ENCODE measurements at regions not wholly inside any gene's neighbourhood (a gene's known extent, or its start where the extent isn't known, plus 50 kb on each side); places are given as distances from the start of the nearest gene placed in this dataset.

DNA sequence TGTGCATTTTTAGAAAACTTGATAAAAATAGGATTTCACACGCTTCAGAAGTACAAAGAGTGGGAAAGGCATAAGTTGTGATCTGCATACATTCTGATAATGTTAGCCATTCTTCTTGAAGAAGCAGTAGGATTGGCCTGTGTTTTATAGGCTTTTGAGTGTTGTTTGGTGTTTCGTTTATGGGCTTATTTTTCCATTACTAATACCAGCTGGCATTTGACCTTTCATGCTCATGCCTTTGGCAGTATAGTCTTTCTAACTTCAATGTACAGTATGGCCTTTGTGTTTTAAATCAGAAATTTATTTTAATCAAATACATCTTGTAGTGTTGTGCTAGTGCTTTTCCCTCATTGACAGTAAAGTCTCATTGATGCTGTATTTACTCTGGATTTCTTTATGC lies 51.5 kb upstream of the SLC4A4 start:
- Histone ChIP-seq H3K4me3 (ENCODE audit: low read depth, low read length) (no peak overlapping the region), H3K9me3 (ENCODE audit: control insufficient read depth in 2 of 2, low read length in 2 of 2) (no peaks in the 10 kb centered on the region), H3K36me3 (ENCODE audit: control insufficient read depth, insufficient read depth, low read length) (no peaks in the 10 kb centered on the region), H3K4me1 (ENCODE audit: control insufficient read depth, insufficient read depth, low read length, poor library complexity, severe bottlenecking) (no peaks in the 10 kb centered on the region), H3K27ac (ENCODE audit: insufficient read depth, low read length, poor library complexity, severe bottlenecking) (no peak overlapping the region), H3K27me3 (ENCODE audit: control insufficient read depth, insufficient read depth, low read length) (no peaks in the 10 kb centered on the region)
- DNase-seq (no peak), ATAC-seq (ENCODE audit: low read depth in 2 of 2) (no peak)
- Mint-ChIP-seq H3K9me3 (no peaks in the 10 kb centered on the region), H3K27me3 (peaks cover 13% of the 10 kb centered on the region), H3K36me3 (no peaks in the 10 kb centered on the region), H3K4me3 (no peak overlapping the region), H3K27ac (no peak overlapping the region), H3K4me1 (no peaks in the 10 kb centered on the region)

GRCh38 chr4:71288875-71289274 lies 49.9 kb upstream of the SLC4A4 start:
- H3K4me1 ChIP-seq (ENCODE audit: control insufficient read depth, insufficient read depth, low read length, poor library complexity, severe bottlenecking): no peaks in the 10 kb centered on the region

More at GRCh38 chr4:71288875-71289274, 49.9 kb upstream of the SLC4A4 start:
- Histone ChIP-seq H3K27ac (ENCODE audit: insufficient read depth, low read length, poor library complexity, severe bottlenecking) (no peak overlapping the region), H3K9me3 (ENCODE audit: control insufficient read depth in 2 of 2, low read length in 2 of 2) (no peaks in the 10 kb centered on the region), H3K4me3 (ENCODE audit: low read depth, low read length) (no peak overlapping the region), H3K27me3 (ENCODE audit: control insufficient read depth, insufficient read depth, low read length) (no peaks in the 10 kb centered on the region), H3K36me3 (ENCODE audit: control insufficient read depth, insufficient read depth, low read length) (no peaks in the 10 kb centered on the region)
- Mint-ChIP-seq H3K27me3 (peaks cover 13% of the 10 kb centered on the region), H3K36me3 (no peaks in the 10 kb centered on the region), H3K4me3 (no peak overlapping the region), H3K27ac (no peak overlapping the region), H3K9me3 (no peaks in the 10 kb centered on the region), H3K4me1 (no peaks in the 10 kb centered on the region)
- DNase-seq: no peak
- ATAC-seq (ENCODE audit: low read depth in 2 of 2): no peak
